ENCODE measurements at regions not wholly inside any gene's neighbourhood (a gene's known extent, or its start where the extent isn't known, plus 50 kb on each side); places are given as distances from the start of the nearest gene placed in this dataset.

- TF ChIP-seq CTCF (IDR thresholded peaks at IDR 0.05) (no peak), POLR2AphosphoS5 (IDR thresholded peaks at IDR 0.05) (no peak), POLR2A (IDR thresholded peaks at IDR 0.05; ENCODE audit: low read depth) (no peak)
Measured at GRCh38 chr11:119941171-119941570, 196.7 kb downstream of the TRIM29 start.
